A549 (cell line): ENCODE measurements at regions not wholly inside any gene's neighbourhood (a gene's known extent, or its start where the extent isn't known, plus 50 kb on each side); places are given as distances from the start of the nearest gene placed in this dataset.

Source experiments
- ATAC-seq, 2 experiments: fragments of 200-7000 bp in 1 of 2; fragments of >200 bp in 1 of 2; cut with Nextera tagmentation in 1 of 2; cut with Tn5 transposase in 1 of 2; 3 replicates each; pipeline versions ENCODE4 v1.8.0 to v1.9.1; 2018 to 2020; ENCODE audit warnings: mild to moderate bottlenecking in 1 of 2, moderate library complexity in 1 of 2
- CTCF ChIA-PET: fragments of 300-600 bp; sonication (Branson Sonifier 250); formaldehyde crosslinking; extraction: SDS; loops from one replicate; lab custom pipeline; 2021; ENCODE audit warnings: antibody characterized with exemption, inconsistent platforms; lab: Yijun Ruan, JAX
- POLR2A ChIA-PET: fragments of 350-600 bp; formaldehyde crosslinking; extraction: SDS; loops from one replicate; lab custom pipeline; 2021; ENCODE audit warnings: antibody characterized with exemption, inconsistent platforms; lab: Yijun Ruan, JAX
- DNase-seq, 2 experiments: peaks; one replicate each; pipeline versions ENCODE4 v3.0.0 to v3.0.0-alpha.2; 2011 to 2016; ENCODE audit warnings: low read depth in 1 of 2, low spot score in 1 of 2
- FAIRE-seq: peaks from 2 replicates; lab custom pipeline; 2011; peaks lifted over from hg19 to GRCh38; lab: Jason Lieb, UNC
- H3K27ac ChIP-seq, 2 experiments: fragments of >200 bp; sonication (Bioruptor Twin); formaldehyde crosslinking; 3 replicates each; pipeline ENCODE4 v1.5.1; 2016 to 2017
- H3K4me1 ChIP-seq: fragments of >200 bp; sonication (Bioruptor Twin); formaldehyde crosslinking; 3 replicates; pipeline ENCODE4 v1.6.1; 2016
- H3K4me2 ChIP-seq: fragments of >200 bp; sonication (Bioruptor Twin); formaldehyde crosslinking; 3 replicates; pipeline ENCODE4 v1.6.1; 2016
- H3K4me3 ChIP-seq: fragments of >200 bp; sonication (Bioruptor Twin); formaldehyde crosslinking; 3 replicates; pipeline ENCODE4 v1.5.1; 2016
- H3K9me3 ChIP-seq: fragments of >200 bp; sonication (Bioruptor Twin); formaldehyde crosslinking; 3 replicates; pipeline ENCODE4 v1.6.1; 2016
- CTCF ChIP-seq: fragments of >200 bp; sonication (Bioruptor Twin); formaldehyde crosslinking; IDR thresholded peaks from 3 replicates; pipeline ENCODE4 v1.5.1; 2016
- EHMT2 ChIP-seq: fragments of 200-600 bp; sonication (generic); IDR thresholded peaks from 2 replicates; pipeline ENCODE4 v1.6.1; 2016; ENCODE audit warnings: antibody characterized with exemption, low read depth, mild to moderate bottlenecking, moderate library complexity
- FOXS1 ChIP-seq: fragments of 250-450 bp; sonication (Bioruptor Pico); IDR thresholded peaks from 2 replicates; pipeline ENCODE4 v1.5.0; 2020; ENCODE audit warnings: mild to moderate bottlenecking, moderate library complexity
- HEYL ChIP-seq: fragments of 250-450 bp; sonication (Bioruptor Pico); IDR thresholded peaks from 2 replicates; pipeline ENCODE4 v1.8.0; 2021; ENCODE audit warnings: mild to moderate bottlenecking, moderate library complexity
- HMGXB4 ChIP-seq: fragments of 250-450 bp; sonication (Bioruptor Pico); IDR thresholded peaks from 2 replicates; pipeline ENCODE4 v1.5.0; 2021; ENCODE audit warnings: mild to moderate bottlenecking, moderate library complexity, borderline replicate concordance
- HOXB5 ChIP-seq: fragments of 250-450 bp; sonication (Bioruptor Pico); IDR thresholded peaks from 2 replicates; pipeline ENCODE4 v1.5.0; 2020; ENCODE audit warnings: mild to moderate bottlenecking, moderate library complexity
- JUN ChIP-seq, 2 experiments: fragments of >200 bp; sonication (Bioruptor Twin); formaldehyde crosslinking; IDR thresholded peaks; 2 replicates in 1 of 2; 3 replicates in 1 of 2; pipeline ENCODE4 v1.6.1; 2016 to 2017
- KDM5A ChIP-seq: fragments of 200-600 bp; sonication (generic); IDR thresholded peaks from 2 replicates; pipeline ENCODE4 v1.6.1; 2016; ENCODE audit warnings: antibody characterized with exemption, mild to moderate bottlenecking
- MAFK ChIP-seq: fragments of 450-650 bp; IDR thresholded peaks from 2 replicates; pipeline ENCODE4 v1.6.1; 2014; ENCODE audit not compliant: partially characterized antibody
- MYC ChIP-seq: IDR thresholded peaks from 2 replicates; pipeline ENCODE4 v1.6.1; 2012; ENCODE audit warnings: mild to moderate bottlenecking, inconsistent platforms, low read length, improper control_type of control experiment, borderline replicate concordance
- NFE2L2 ChIP-seq: fragments of 150-350 bp; conservative IDR thresholded peaks from 2 replicates; pipeline ENCODE4 v1.6.1; 2014; ENCODE audit warnings: low read length
- NR3C1 ChIP-seq: fragments of >200 bp; sonication (Bioruptor Twin); formaldehyde crosslinking; IDR thresholded peaks from 3 replicates; pipeline ENCODE4 v1.6.1; 2017
- RARB ChIP-seq: fragments of 250-450 bp; sonication (Bioruptor Pico); IDR thresholded peaks from 2 replicates; pipeline ENCODE4 v1.8.0; 2021; ENCODE audit warnings: mild to moderate bottlenecking, moderate library complexity
- RFX5 ChIP-seq: fragments of 450-650 bp; IDR thresholded peaks from 2 replicates; pipeline ENCODE4 v1.7.1; 2014; ENCODE audit warnings: antibody characterized with exemption, mild to moderate bottlenecking, moderate library complexity
- RNF2 ChIP-seq: fragments of 200-600 bp; sonication (generic); IDR thresholded peaks from 2 replicates; pipeline ENCODE4 v1.6.1; 2016; ENCODE audit warnings: low read depth, mild to moderate bottlenecking, antibody characterized with exemption, moderate library complexity, borderline replicate concordance
- SREBF2 ChIP-seq: fragments of 450-650 bp; IDR thresholded peaks from 2 replicates; pipeline ENCODE4 v1.6.1; 2014; ENCODE audit warnings: mild to moderate bottlenecking, moderate library complexity
- TP53 ChIP-seq: fragments of 250-450 bp; sonication (Bioruptor Pico); IDR thresholded peaks from 2 replicates; pipeline ENCODE4 v1.5.0; 2021; ENCODE audit warnings: mild to moderate bottlenecking, moderate library complexity
- WGBS: methylation state at CpG from one replicate; pipeline ENCODE4 v1.1.6; 2017; ENCODE audit errors: missing lambda C conversion rate; 5-methylcytosine and 5-hydroxymethylcytosine counted together
- TF ChIP-seq, protein P1 (sequence below): IDR thresholded peaks from 2 replicates; pipeline ENCODE4 v1.6.1; 2012
- TF ChIP-seq, protein P2 (sequence below): fragments of >200 bp; sonication (Bioruptor Twin); formaldehyde crosslinking; IDR thresholded peaks from 3 replicates; pipeline ENCODE4 v1.6.1; 2016

- DNase-seq, result no peak
- H3K4me3 ChIP-seq, result no peak overlapping the region
- H3K4me1 ChIP-seq, result no peaks in the 10 kb centered on the region
- ATAC-seq, result no peak
- ChIA-PET POLR2A (interaction anchor here (0.6 kb wide), 1 partner anchor 194 kb away, joined by 4 read pairs; no protein-coding TSS in a partner anchor), CTCF (no interaction called here)
- no peak overlapping the region for H3K4me2 ChIP-seq
- FAIRE-seq, result no peak
- no peak for TF ChIP-seq MAFK
- TF ChIP-seq SREBF2, result no peak
- TF ChIP-seq RARB, result no peak
- TF ChIP-seq, protein P1, sequence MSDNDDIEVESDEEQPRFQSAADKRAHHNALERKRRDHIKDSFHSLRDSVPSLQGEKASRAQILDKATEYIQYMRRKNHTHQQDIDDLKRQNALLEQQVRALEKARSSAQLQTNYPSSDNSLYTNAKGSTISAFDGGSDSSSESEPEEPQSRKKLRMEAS, result no peak
- H3K9me3 ChIP-seq, result no peaks in the 10 kb centered on the region
- H3K27ac ChIP-seq, result no peak overlapping the region
- 90% methylated on average over 6 of the region's 6 CpGs for WGBS
Observed at GRCh38 chr1:87812871-87813577, 484.3 kb downstream of the LMO4 start.

DNA sequence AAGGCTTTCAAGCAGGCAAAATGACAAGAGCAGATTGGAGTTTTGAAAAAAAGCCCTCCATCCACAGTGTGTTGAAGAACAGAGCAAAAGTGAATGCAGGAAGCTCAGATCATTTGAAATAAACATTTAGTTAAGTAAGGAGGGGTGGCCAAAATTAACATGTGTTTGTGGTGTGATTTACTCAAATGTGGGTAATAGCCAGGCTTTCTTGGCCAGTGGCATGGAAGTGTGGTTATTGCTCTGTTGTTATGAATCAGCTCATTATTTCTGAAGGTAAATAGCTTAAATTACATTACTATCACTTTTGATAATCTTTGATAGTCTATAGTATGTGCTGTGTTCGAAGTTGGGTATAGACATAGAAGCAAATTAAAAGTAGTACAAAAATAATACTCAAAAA lies 485.9 kb downstream of the LMO4 start:
- no peaks in the 10 kb centered on the region for H3K9me3 ChIP-seq
- no peak overlapping the region for H3K27ac ChIP-seq
- POLR2A ChIA-PET, result no interaction called here

GRCh38 chr1:87816646-87817045 lies 488.0 kb downstream of the LMO4 start:
- no peaks in the 10 kb centered on the region for H3K4me1 ChIP-seq
- H3K4me2 ChIP-seq, result no peak overlapping the region
- CTCF ChIA-PET, result no interaction called here
- no peak for DNase-seq
- POLR2A ChIA-PET, result no interaction called here
- no peak overlapping the region for H3K27ac ChIP-seq
- no peak overlapping the region for H3K4me3 ChIP-seq
- no peak for ATAC-seq
- WGBS, result 95% methylated on average over 3 of the region's 3 CpGs
- no peak for FAIRE-seq
- no peaks in the 10 kb centered on the region for H3K9me3 ChIP-seq
- TF ChIP-seq EHMT2 (no peak), RNF2 (no peak), HOXB5 (no peak)
- TF ChIP-seq, all 56 proteins: peak for 0

More for the DNA sequence above, 485.9 kb downstream of the LMO4 start:
- Histone ChIP-seq H3K4me2 (no peak overlapping the region), H3K4me1 (no peaks in the 10 kb centered on the region), H3K4me3 (no peak overlapping the region)
- no peak for FAIRE-seq
- 77% methylated on average over 1 of the region's 1 CpG for WGBS
- CTCF ChIA-PET, result no interaction called here
- no peak for DNase-seq
- TF ChIP-seq TP53 (CRISPR knock-in tag) (no peak), MAFK (no peak), NFE2L2 (no peak)
- ATAC-seq, result no peak

GRCh38 chr1:87820668-87821334 lies 492.1 kb downstream of the LMO4 start:
- Histone ChIP-seq H3K27ac (no peak overlapping the region), H3K4me1 (no peaks in the 10 kb centered on the region), H3K4me3 (no peak overlapping the region), H3K4me2 (no peak overlapping the region), H3K9me3 (no peaks in the 10 kb centered on the region)
- FAIRE-seq (no peak), DNase-seq (no peak), ATAC-seq (no peak)
- ChIA-PET POLR2A (no interaction called here), CTCF (no interaction called here)
- WGBS, result 84% methylated on average over 8 of the region's 8 CpGs
- TF ChIP-seq RFX5, result no peak
- no peak for TF ChIP-seq JUN (IDR thresholded peaks at IDR 0.05)
- TF ChIP-seq HMGXB4 (CRISPR knock-in tag), result no peak
- no peak for TF ChIP-seq FOXS1
- TF ChIP-seq RARB, result no peak
- TF ChIP-seq NR3C1, result no peak
- TF ChIP-seq KDM5A, result no peak
- no peak for TF ChIP-seq CTCF
- TF ChIP-seq SREBF2, result no peak
- TF ChIP-seq HEYL (CRISPR knock-in tag), result no peak
- TF ChIP-seq MYC, result no peak
- TF ChIP-seq, protein P2, sequence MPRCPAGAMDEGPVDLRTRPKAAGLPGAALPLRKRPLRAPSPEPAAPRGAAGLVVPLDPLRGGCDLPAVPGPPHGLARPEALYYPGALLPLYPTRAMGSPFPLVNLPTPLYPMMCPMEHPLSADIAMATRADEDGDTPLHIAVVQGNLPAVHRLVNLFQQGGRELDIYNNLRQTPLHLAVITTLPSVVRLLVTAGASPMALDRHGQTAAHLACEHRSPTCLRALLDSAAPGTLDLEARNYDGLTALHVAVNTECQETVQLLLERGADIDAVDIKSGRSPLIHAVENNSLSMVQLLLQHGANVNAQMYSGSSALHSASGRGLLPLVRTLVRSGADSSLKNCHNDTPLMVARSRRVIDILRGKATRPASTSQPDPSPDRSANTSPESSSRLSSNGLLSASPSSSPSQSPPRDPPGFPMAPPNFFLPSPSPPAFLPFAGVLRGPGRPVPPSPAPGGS, result no peak
